Kidney epithelial cell (primary cell): ENCODE measurements at regions not wholly inside any gene's neighbourhood (a gene's known extent, or its start where the extent isn't known, plus 50 kb on each side); places are given as distances from the start of the nearest gene placed in this dataset.

Experiments
- DNase-seq: peaks from one replicate; pipeline ENCODE4 v3.0.0-alpha.2; 2010; ENCODE audit warnings: low read depth
- H3K27me3 ChIP-seq: 2 replicates; pipeline ENCODE4 v1.6.0; 2011; ENCODE audit warnings: low read length; ENCODE audit not compliant: control insufficient read depth, insufficient read depth
- H3K36me3 ChIP-seq: 2 replicates; pipeline ENCODE4 v1.5.1; 2011; ENCODE audit warnings: low read length; ENCODE audit not compliant: control insufficient read depth, insufficient read depth
- H3K4me3 ChIP-seq: 2 replicates; pipeline ENCODE4 v1.5.1; 2011; ENCODE audit warnings: low read depth, mild to moderate bottlenecking, control low read depth, low read length
- CTCF ChIP-seq: IDR thresholded peaks from 2 replicates; pipeline ENCODE4 v1.5.1; 2011; ENCODE audit warnings: mild to moderate bottlenecking, moderate library complexity, low read length, control low read depth, inconsistent platforms; ENCODE audit not compliant: insufficient read depth, poor library complexity, severe bottlenecking

DNA sequence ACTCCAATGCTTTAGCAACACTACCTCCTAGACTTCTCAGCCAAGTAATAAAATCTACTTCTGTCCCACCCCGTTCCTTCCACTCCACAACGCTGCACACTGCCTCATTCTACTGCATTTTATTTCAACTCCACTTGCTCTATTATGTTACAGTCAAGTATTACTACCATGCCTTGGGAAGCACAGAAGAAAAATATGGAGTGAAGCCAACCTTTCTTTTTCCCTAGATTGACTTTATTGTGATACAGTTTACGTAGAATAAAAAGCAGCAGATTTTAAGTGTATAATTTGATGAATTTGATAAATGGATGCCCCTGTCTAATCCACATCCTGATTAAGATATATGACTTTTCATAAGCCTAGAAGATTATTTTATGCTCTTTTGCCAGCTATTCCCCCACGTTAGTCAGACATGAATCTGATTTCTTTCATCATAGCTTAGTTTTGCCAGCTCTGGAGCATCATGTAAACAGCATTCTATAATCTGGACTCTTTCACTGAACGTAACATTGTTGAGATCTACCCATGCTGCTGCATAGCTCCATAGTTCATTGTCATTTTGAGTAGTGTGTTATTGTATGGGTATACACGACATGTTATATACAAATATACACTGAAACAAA lies 676.8 kb upstream of the RAB6C start:
- no peaks in the 10 kb centered on the region for H3K36me3 ChIP-seq
- H3K27me3 ChIP-seq, result no peaks in the 10 kb centered on the region
- no peak for DNase-seq
- TF ChIP-seq CTCF, result no peak
- H3K4me3 ChIP-seq, result no peak overlapping the region

DNA sequence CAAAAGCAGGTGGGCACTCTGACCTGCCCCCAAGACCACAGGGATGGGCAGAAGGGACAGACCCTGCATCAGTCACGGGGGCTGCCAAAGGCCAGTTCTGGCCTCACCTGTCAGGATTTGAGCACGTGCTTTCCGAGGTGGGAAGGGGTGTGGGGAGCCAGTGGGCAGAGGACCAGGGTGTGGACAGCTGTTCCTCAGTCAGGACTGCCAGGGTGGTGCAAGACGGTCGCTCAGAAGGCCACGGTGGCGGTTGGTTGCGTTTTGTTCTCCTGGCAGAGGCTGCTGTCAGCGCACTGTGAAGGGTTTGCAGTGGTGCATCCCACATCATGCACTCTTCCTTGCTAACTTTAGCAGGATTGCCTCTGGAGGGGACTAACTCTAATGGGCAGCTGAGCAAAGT lies 665.3 kb upstream of the RAB6C start:
- Histone ChIP-seq H3K36me3 (no peaks in the 10 kb centered on the region), H3K4me3 (no peak overlapping the region), H3K27me3 (no peaks in the 10 kb centered on the region)
- DNase-seq, result no peak
- TF ChIP-seq CTCF, result no peak

GRCh38 chr2:129318581-129319421 lies 660.7 kb upstream of the RAB6C start:
- no peak for DNase-seq
- Histone ChIP-seq H3K4me3 (no peak overlapping the region), H3K36me3 (no peaks in the 10 kb centered on the region), H3K27me3 (no peaks in the 10 kb centered on the region)
- no peak for TF ChIP-seq CTCF

DNA sequence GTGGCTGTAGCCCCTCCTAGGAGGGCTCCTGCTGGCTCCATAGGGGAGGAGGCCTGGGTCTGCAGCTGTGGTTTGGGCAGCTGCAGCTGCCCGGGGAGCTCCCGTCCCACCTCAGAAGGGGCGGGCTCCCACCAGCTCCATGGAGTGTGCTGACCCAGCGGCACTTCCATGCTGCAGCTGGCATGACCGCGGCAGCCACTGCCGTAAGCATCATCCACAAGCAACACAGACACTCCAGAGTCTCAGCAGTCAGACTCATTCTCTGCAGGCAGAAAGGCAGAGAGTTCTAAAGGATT lies 660.1 kb upstream of the RAB6C start:
- DNase-seq, result no peak
- no peak overlapping the region for H3K4me3 ChIP-seq
- no peak for TF ChIP-seq CTCF
- H3K27me3 ChIP-seq, result no peaks in the 10 kb centered on the region
- no peaks in the 10 kb centered on the region for H3K36me3 ChIP-seq

DNA sequence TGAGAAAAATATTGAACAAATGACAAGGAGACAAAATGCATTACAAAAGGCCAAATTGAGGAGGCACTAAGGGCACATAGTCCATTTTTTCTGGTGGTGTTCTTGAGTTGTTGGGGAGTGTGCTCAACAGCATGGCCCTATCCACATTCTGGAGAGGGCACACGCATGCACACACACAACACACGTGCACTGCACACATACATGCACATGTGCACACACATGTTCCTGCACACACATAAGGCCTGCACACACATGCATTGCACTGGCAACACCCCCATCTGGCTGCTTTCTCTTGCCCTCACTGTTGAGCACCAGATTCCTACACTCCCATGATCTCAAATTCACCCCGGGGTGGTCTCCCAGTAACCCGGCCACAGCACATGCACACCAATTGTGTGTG lies 659.2 kb upstream of the RAB6C start:
- Histone ChIP-seq H3K27me3 (no peaks in the 10 kb centered on the region), H3K36me3 (no peaks in the 10 kb centered on the region), H3K4me3 (no peak overlapping the region)
- no peak for DNase-seq
- TF ChIP-seq CTCF, result no peak

DNA sequence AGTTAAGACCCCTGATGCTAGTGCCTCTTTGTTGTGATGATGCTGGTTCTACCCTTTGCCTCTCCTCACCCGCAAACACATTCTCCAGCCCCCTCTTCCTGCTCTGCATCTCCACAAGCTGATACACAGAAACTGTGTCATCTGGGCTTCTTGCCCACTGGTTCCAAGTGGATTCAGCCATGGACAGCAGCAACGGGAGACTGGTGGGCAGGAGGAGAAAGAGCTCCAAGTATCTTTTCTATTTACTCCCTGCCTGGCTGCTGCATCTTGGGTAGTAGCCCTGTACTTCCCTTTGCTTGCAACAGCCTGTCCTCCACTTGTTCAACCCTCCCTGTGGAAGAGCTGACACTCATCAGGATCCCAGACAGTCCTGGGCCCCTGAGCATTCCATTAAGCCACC lies 655.1 kb upstream of the RAB6C start:
- no peak overlapping the region for H3K4me3 ChIP-seq
- TF ChIP-seq CTCF, result no peak
- H3K27me3 ChIP-seq, result no peaks in the 10 kb centered on the region
- no peak for DNase-seq
- no peaks in the 10 kb centered on the region for H3K36me3 ChIP-seq
